GM23248 (cell line): ENCODE measurements at regions not wholly inside any gene's neighbourhood (a gene's known extent, or its start where the extent isn't known, plus 50 kb on each side); places are given as distances from the start of the nearest gene placed in this dataset.

Experiments used
- DNase-seq: peaks from one replicate; pipeline ENCODE4 v3.0.0-alpha.2; 2015
- H2AFZ ChIP-seq: fragments of 200-600 bp; sonication (generic); 2 replicates; pipeline ENCODE4 v1.6.1; 2016; ENCODE audit warnings: antibody characterized with exemption
- H3F3A ChIP-seq: fragments of 200-600 bp; sonication (generic); 2 replicates; pipeline ENCODE4 v1.6.1; 2016; ENCODE audit warnings: mild to moderate bottlenecking, antibody characterized with exemption, mixed run types; ENCODE audit not compliant: insufficient read depth
- H3K27ac ChIP-seq: fragments of 200-600 bp; sonication (generic); 2 replicates; pipeline ENCODE4 v1.5.1; 2016; ENCODE audit warnings: mild to moderate bottlenecking
- H3K27me3 ChIP-seq: fragments of 200-600 bp; sonication (generic); replicated peaks from 2 replicates; pipeline ENCODE4 v1.6.1; 2016; ENCODE audit warnings: mild to moderate bottlenecking; ENCODE audit not compliant: insufficient read depth
- H3K36me3 ChIP-seq: fragments of 200-600 bp; sonication (generic); 2 replicates; pipeline ENCODE4 v1.6.1; 2016; ENCODE audit warnings: low read depth, mild to moderate bottlenecking
- H3K4me1 ChIP-seq: fragments of 200-600 bp; sonication (generic); 2 replicates; pipeline ENCODE4 v1.6.1; 2016; ENCODE audit warnings: mild to moderate bottlenecking; ENCODE audit not compliant: insufficient read depth
- H3K4me2 ChIP-seq: fragments of 200-600 bp; sonication (generic); one replicate; pipeline ENCODE4 v1.6.1; 2016; ENCODE audit warnings: mild to moderate bottlenecking; ENCODE audit not compliant: unreplicated experiment
- H3K4me3 ChIP-seq: fragments of 200-600 bp; sonication (generic); 2 replicates; pipeline ENCODE4 v1.5.1; 2016; ENCODE audit warnings: mild to moderate bottlenecking
- H3K79me2 ChIP-seq: fragments of 200-600 bp; sonication (generic); 2 replicates; pipeline ENCODE4 v1.6.1; 2016; ENCODE audit warnings: mild to moderate bottlenecking; ENCODE audit not compliant: insufficient read depth
- H3K9ac ChIP-seq: fragments of 200-600 bp; sonication (generic); 2 replicates; pipeline ENCODE4 v1.6.1; 2016; ENCODE audit warnings: mild to moderate bottlenecking
- H3K9me2 ChIP-seq: fragments of 200-600 bp; sonication (generic); 2 replicates; pipeline ENCODE4 v1.6.1; 2016; ENCODE audit warnings: mixed run types, mild to moderate bottlenecking, moderate library complexity; ENCODE audit not compliant: insufficient read depth
- H3K9me3 ChIP-seq: fragments of 200-600 bp; sonication (generic); one replicate; pipeline ENCODE4 v1.6.1; 2017; ENCODE audit warnings: low read depth
- H4K20me1 ChIP-seq: fragments of 200-600 bp; sonication (generic); 2 replicates; pipeline ENCODE4 v1.6.0; 2016; ENCODE audit not compliant: insufficient read depth
- EZH2 ChIP-seq: fragments of 200-600 bp; sonication (generic); IDR thresholded peaks from 2 replicates; pipeline ENCODE4 v1.6.1; 2018; ENCODE audit warnings: antibody characterized with exemption, mild to moderate bottlenecking; ENCODE audit not compliant: insufficient read depth, poor library complexity, severe bottlenecking
- EZH2phosphoT487 ChIP-seq: fragments of 200-600 bp; sonication (generic); IDR thresholded peaks from 2 replicates; pipeline ENCODE4 v1.6.1; 2018; ENCODE audit warnings: antibody characterized with exemption, moderate library complexity, mild to moderate bottlenecking, low read depth; ENCODE audit not compliant: insufficient read depth
- WGBS, 2 experiments: methylation state at CpG; one replicate each; pipeline ENCODE4 v1.1.6; 2015 to 2017; ENCODE audit warnings: low lambda C conversion rate in 2 of 2, low coverage in 1 of 2; ENCODE audit errors: missing lambda C conversion rate in 2 of 2; 5-methylcytosine and 5-hydroxymethylcytosine counted together
- in situ Hi-C: fragments of 300-500 bp; cut with MboI; formaldehyde crosslinking; loops from 2 replicates; pipeline ENCODE4 v1.15.0; 2020

DNA sequence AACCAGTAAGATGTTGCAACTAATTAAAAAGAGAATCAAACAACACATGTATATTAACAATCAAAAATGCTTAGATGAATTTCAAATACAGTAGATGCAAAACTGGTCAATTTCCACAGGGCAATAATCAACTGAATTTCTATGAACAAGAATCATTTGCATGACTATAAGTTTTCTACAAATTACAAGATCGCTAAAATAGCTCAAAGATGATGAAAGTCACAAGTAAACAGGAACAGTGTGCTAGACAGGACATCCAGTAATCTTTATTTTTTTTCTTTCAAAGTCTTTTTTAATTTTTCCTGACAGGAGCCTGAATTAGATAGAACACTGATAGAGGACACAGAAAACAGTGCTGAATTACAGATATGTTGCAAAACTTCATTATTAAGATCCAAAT is 608.2 kb upstream of the DAB2 start:
- DNase-seq, result no peak
- Histone ChIP-seq H3K4me2 (no peak overlapping the region), H3K79me2 (no peaks in the 10 kb centered on the region), H3K4me3 (no peak overlapping the region), H2AFZ (no peak overlapping the region), H3K4me1 (no peaks in the 10 kb centered on the region), H3K9ac (no peak overlapping the region), H4K20me1 (no peaks in the 10 kb centered on the region), H3K27ac (no peak overlapping the region), H3K9me3 (no peaks in the 10 kb centered on the region), H3K9me2 (no peaks in the 10 kb centered on the region), H3F3A (no peaks in the 10 kb centered on the region), H3K36me3 (no peaks in the 10 kb centered on the region), H3K27me3 (0 out of 2 replicates have a peak, but pooled peaks cover 5% of the 10 kb centered on the region)
- TF ChIP-seq EZH2, result no peak
- no peak for TF ChIP-seq EZH2phosphoT487
- WGBS, 2 experiments, result 39 to 41% methylated on average over 1 of the region's 1 CpG
- in situ Hi-C loops, result no loop called here

DNA sequence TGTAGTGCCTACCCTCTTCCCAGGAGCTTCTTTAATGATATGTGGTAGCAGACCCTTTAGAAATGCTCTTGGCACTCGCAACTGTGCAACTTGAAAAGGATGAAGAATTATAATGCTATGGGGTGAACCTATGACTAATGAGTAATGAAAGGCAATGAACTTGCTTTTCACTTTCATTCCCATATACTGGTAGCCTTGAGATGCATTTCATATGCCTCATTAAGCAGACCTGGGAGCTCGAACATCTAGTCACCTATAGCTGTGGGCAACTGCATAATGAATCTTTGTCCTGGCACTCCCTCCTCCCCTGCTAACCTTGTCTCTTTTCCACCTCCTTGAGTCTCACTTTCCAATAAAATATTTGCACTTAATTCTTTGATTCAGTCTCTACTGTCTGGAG is 605.9 kb upstream of the DAB2 start:
- no peak for TF ChIP-seq EZH2
- no peak for TF ChIP-seq EZH2phosphoT487
- no peak for DNase-seq

GRCh38 chr5:40029711-40030495 is 605.1 kb upstream of the DAB2 start:
- Histone ChIP-seq H3K36me3 (no peaks in the 10 kb centered on the region), H3K4me1 (no peaks in the 10 kb centered on the region), H3K4me2 (no peak overlapping the region), H4K20me1 (no peaks in the 10 kb centered on the region), H3K79me2 (no peaks in the 10 kb centered on the region), H3K27ac (no peak overlapping the region), H3K27me3 (0 out of 2 replicates have a peak, but pooled peaks cover 5% of the 10 kb centered on the region), H3K9ac (no peak overlapping the region), H3F3A (no peaks in the 10 kb centered on the region), H3K4me3 (no peak overlapping the region), H3K9me2 (no peaks in the 10 kb centered on the region), H2AFZ (no peak overlapping the region), H3K9me3 (peaks cover 2% of the 10 kb centered on the region)
- no peak for DNase-seq
- in situ Hi-C loops, result no loop called here
- no peak for TF ChIP-seq EZH2phosphoT487
- TF ChIP-seq EZH2, result no peak
- WGBS, 2 experiments, result 31 to 32% methylated on average over 5 of the region's 5 CpGs

More for the DNA sequence above, 605.9 kb upstream of the DAB2 start:
- no peak overlapping the region for H3K4me2 ChIP-seq
- no peaks in the 10 kb centered on the region for H3K36me3 ChIP-seq
- H3F3A ChIP-seq, result no peaks in the 10 kb centered on the region
- H2AFZ ChIP-seq, result no peak overlapping the region
- no peaks in the 10 kb centered on the region for H3K4me1 ChIP-seq
- no peaks in the 10 kb centered on the region for H3K9me2 ChIP-seq
- no peaks in the 10 kb centered on the region for H3K79me2 ChIP-seq
- no peak overlapping the region for H3K27ac ChIP-seq
- no peaks in the 10 kb centered on the region for H4K20me1 ChIP-seq
- H3K9me3 ChIP-seq, result peaks cover 1% of the 10 kb centered on the region
- in situ Hi-C loops, result no loop called here
- WGBS, 2 experiments, result 50% methylated on average over 2 of the region's 2 CpGs
- H3K27me3 ChIP-seq, result 0 out of 2 replicates have a peak, but pooled peaks cover 5% of the 10 kb centered on the region
- no peak overlapping the region for H3K4me3 ChIP-seq
- H3K9ac ChIP-seq, result no peak overlapping the region

DNA sequence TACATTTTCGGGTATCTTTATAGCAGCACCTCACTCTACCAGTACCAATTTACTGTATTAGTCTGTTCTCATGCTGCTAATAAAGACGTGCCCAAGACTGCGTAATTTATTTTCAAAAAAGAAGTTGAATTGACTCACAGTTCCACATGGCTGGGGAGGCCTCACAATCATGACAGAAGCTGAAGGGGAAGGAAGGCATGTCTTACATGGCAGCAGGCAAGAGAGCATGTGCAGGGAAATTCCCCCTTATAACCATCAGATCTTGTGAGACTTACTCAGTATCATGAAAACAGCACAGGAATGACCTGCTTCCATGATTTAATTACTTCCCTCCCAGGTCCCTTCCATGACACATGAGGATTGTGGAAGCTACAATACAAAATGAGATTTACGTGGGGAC is 602.6 kb upstream of the DAB2 start:
- Histone ChIP-seq H3K79me2 (no peaks in the 10 kb centered on the region), H3K9me2 (no peaks in the 10 kb centered on the region), H3K4me2 (no peak overlapping the region), H3K9me3 (peaks cover 2% of the 10 kb centered on the region), H3F3A (no peaks in the 10 kb centered on the region), H3K27me3 (peaks cover 5% of the 10 kb centered on the region; the same call in 1 of the 2 replicates), H3K4me1 (no peaks in the 10 kb centered on the region), H3K27ac (no peak overlapping the region), H2AFZ (no peak overlapping the region), H3K36me3 (no peaks in the 10 kb centered on the region), H4K20me1 (no peaks in the 10 kb centered on the region), H3K4me3 (no peak overlapping the region), H3K9ac (no peak overlapping the region)
- in situ Hi-C loops, result no loop called here
- no peak for DNase-seq
- no peak for TF ChIP-seq EZH2
- 51 to 57% methylated on average over 4 of the region's 4 CpGs for WGBS, 2 experiments
